ENCODE measurements at regions not wholly inside any gene's neighbourhood (a gene's known extent, or its start where the extent isn't known, plus 50 kb on each side); places are given as distances from the start of the nearest gene placed in this dataset.
"Not testable (repeated sequence)": the region's sequence is repeated elsewhere in the genome, so short reads cannot be mapped to it uniquely, and the experiment has no call there.

- not testable (repeated sequence) for DNase-seq
Measured at GRCh38 chr7:142636107-142636506, 113.2 kb upstream of the PRSS1 start.

- peak; percentile 77 for DNase-seq
Measured at GRCh38 chr7:142632271-142633134, 116.8 kb upstream of the PRSS1 start.

GRCh38 chr7:142629588-142630260, 119.5 kb upstream of the PRSS1 start:
- no peak for DNase-seq

- no peak for DNase-seq
Measured at GRCh38 chr7:142628945-142629344, 120.3 kb upstream of the PRSS1 start.

- not testable (repeated sequence) for DNase-seq
Measured at GRCh38 chr7:142627223-142627622, 122.0 kb upstream of the PRSS1 start.

- DNase-seq = peak; percentile 65
Measured at GRCh38 chr7:142626420-142627035, 122.7 kb upstream of the PRSS1 start.

GRCh38 chr7:142625216-142625615, 124.1 kb upstream of the PRSS1 start:
- not testable (repeated sequence) for DNase-seq

- DNase-seq = no peak
Measured at GRCh38 chr7:142620402-142620801, 128.9 kb upstream of the PRSS1 start.

GRCh38 chr7:142618655-142619351, 130.5 kb upstream of the PRSS1 start:
- no peak for DNase-seq

- no peak for DNase-seq
Measured at GRCh38 chr7:142616842-142617241, 132.4 kb upstream of the PRSS1 start.

- DNase-seq = no peak
Measured at GRCh38 chr7:142616121-142616643, 133.1 kb upstream of the PRSS1 start.

- DNase-seq = no peak
Measured at GRCh38 chr7:142615508-142615907, 133.8 kb upstream of the PRSS1 start.

GRCh38 chr7:142614116-142614515, 135.2 kb upstream of the PRSS1 start:
- DNase-seq = no peak

GRCh38 chr7:142612237-142612881, 136.9 kb upstream of the PRSS1 start:
- no peak for DNase-seq

- no peak for DNase-seq
Measured at GRCh38 chr7:142611566-142612236, 137.6 kb upstream of the PRSS1 start.

- no peak for DNase-seq
Measured at GRCh38 chr7:142608630-142609428, 140.4 kb upstream of the PRSS1 start.

- no peak for DNase-seq
Measured at GRCh38 chr7:142607351-142607750, 141.9 kb upstream of the PRSS1 start.

- no peak for DNase-seq
Measured at GRCh38 chr7:142606081-142606480, 143.2 kb upstream of the PRSS1 start.

GRCh38 chr7:142604671-142605070, 144.6 kb upstream of the PRSS1 start:
- DNase-seq = no peak

- DNase-seq = peak; percentile 74
Measured at GRCh38 chr7:142603870-142604448, 145.3 kb upstream of the PRSS1 start.

- no peak for DNase-seq
Measured at GRCh38 chr7:142602756-142603155, 146.5 kb upstream of the PRSS1 start.
